K562 (cell line): ENCODE measurements at regions not wholly inside any gene's neighbourhood (a gene's known extent, or its start where the extent isn't known, plus 50 kb on each side); places are given as distances from the start of the nearest gene placed in this dataset.

Experiments used
- ARID1B ChIP-seq: fragments of 450-650 bp; IDR thresholded peaks from 2 replicates; pipeline ENCODE4 v1.6.1; 2016; ENCODE audit warnings: antibody characterized with exemption, mild to moderate bottlenecking, inconsistent platforms
- BHLHE40 ChIP-seq: IDR thresholded peaks from 2 replicates; pipeline ENCODE4 v1.6.1; 2011; ENCODE audit warnings: low read length, improper control_type of control experiment
- CCNT2 ChIP-seq: IDR thresholded peaks from 2 replicates; pipeline ENCODE4 v1.6.1; 2011; ENCODE audit warnings: borderline replicate concordance, low read depth, mild to moderate bottlenecking, moderate library complexity, mixed read lengths, low read length; ENCODE audit not compliant: insufficient read length; ENCODE audit errors: extremely low read depth
- CSDE1 ChIP-seq, 2 experiments: fragments of 450-650 bp; IDR thresholded peaks; 2 replicates each; pipeline ENCODE4 v1.6.1; 2016; ENCODE audit warnings: mild to moderate bottlenecking in 1 of 2
- FOSL1 ChIP-seq: fragments of 200-800 bp; sonication (Bioruptor generic); conservative IDR thresholded peaks from 2 replicates; pipeline ENCODE4 v1.6.1; 2016; ENCODE audit warnings: missing genetic modification characterization, missing compliant biosample characterization
- FOXJ3 ChIP-seq: sonication (generic); formaldehyde crosslinking; IDR thresholded peaks from 2 replicates; pipeline ENCODE4 v1.4.0; 2020; ENCODE audit warnings: mild to moderate bottlenecking, missing genetic modification reagents
- HDAC3 ChIP-seq: fragments of 450-650 bp; IDR thresholded peaks from 2 replicates; pipeline ENCODE4 v1.6.1; 2018; ENCODE audit warnings: borderline replicate concordance, mild to moderate bottlenecking, moderate library complexity; ENCODE audit not compliant: partially characterized antibody
- MAFK ChIP-seq: IDR thresholded peaks from 2 replicates; pipeline ENCODE4 v1.6.1; 2011; ENCODE audit warnings: low read length, improper control_type of control experiment
- MCM7 ChIP-seq, 2 experiments: fragments of 450-650 bp; IDR thresholded peaks; 2 replicates each; pipeline ENCODE4 v1.6.1; 2016 to 2018
- NFE2 ChIP-seq: IDR thresholded peaks from 2 replicates; pipeline ENCODE4 v1.6.1; 2014; ENCODE audit warnings: antibody characterized with exemption, low read depth
- NFXL1 ChIP-seq: fragments of 450-650 bp; formaldehyde crosslinking; IDR thresholded peaks from 2 replicates; pipeline ENCODE4 v1.4.0; 2021; ENCODE audit warnings: mild to moderate bottlenecking
- PML ChIP-seq: IDR thresholded peaks from 2 replicates; pipeline ENCODE4 v1.6.1; 2012; ENCODE audit warnings: low read length, inconsistent platforms
- SRSF1 ChIP-seq: fragments of 200-400 bp; formaldehyde crosslinking; IDR thresholded peaks from 2 replicates; pipeline ENCODE4 v1.6.1; 2017; ENCODE audit warnings: mild to moderate bottlenecking, low read depth, low read length, moderate library complexity
- TAL1 ChIP-seq: fragments of 450-650 bp; IDR thresholded peaks from 2 replicates; pipeline ENCODE4 v1.6.1; 2016; ENCODE audit warnings: mild to moderate bottlenecking
- TARDBP ChIP-seq: fragments of 450-650 bp; IDR thresholded peaks from 2 replicates; pipeline ENCODE4 v1.6.1; 2016
- TSC22D4 ChIP-seq: fragments of 450-650 bp; IDR thresholded peaks from 2 replicates; pipeline ENCODE4 v1.6.1; 2016; ENCODE audit warnings: missing genetic modification characterization, missing biosample characterization, control low read depth
- USF1 ChIP-seq: sonication (generic); formaldehyde crosslinking; IDR thresholded peaks from 2 replicates; pipeline ENCODE4 v1.9.0; 2022; ENCODE audit warnings: mild to moderate bottlenecking, missing genetic modification reagents
- ZNF584 ChIP-seq: fragments of 200-800 bp; sonication (Bioruptor generic); IDR thresholded peaks from 2 replicates; pipeline ENCODE4 v1.6.1; 2016; ENCODE audit warnings: low read depth, mild to moderate bottlenecking, missing genetic modification characterization, missing compliant biosample characterization
- ZNF609 ChIP-seq: sonication (generic); formaldehyde crosslinking; IDR thresholded peaks from 2 replicates; pipeline ENCODE4 v1.8.1; 2023; ENCODE audit warnings: missing genetic modification reagents, mild to moderate bottlenecking, borderline replicate concordance
- TF ChIP-seq, protein P1 (sequence below): fragments of 450-650 bp; IDR thresholded peaks from 2 replicates; pipeline ENCODE4 v1.6.1; 2016
- TF ChIP-seq, protein P2 (sequence below): sonication (generic); formaldehyde crosslinking; IDR thresholded peaks from 2 replicates; pipeline ENCODE4 v1.5.0; 2020; ENCODE audit warnings: missing genetic modification reagents
- TF ChIP-seq, protein P3 (sequence below): sonication (generic); formaldehyde crosslinking; IDR thresholded peaks from 2 replicates; pipeline ENCODE4 v1.8.0; 2022; ENCODE audit warnings: mild to moderate bottlenecking, missing genetic modification reagents

DNA sequence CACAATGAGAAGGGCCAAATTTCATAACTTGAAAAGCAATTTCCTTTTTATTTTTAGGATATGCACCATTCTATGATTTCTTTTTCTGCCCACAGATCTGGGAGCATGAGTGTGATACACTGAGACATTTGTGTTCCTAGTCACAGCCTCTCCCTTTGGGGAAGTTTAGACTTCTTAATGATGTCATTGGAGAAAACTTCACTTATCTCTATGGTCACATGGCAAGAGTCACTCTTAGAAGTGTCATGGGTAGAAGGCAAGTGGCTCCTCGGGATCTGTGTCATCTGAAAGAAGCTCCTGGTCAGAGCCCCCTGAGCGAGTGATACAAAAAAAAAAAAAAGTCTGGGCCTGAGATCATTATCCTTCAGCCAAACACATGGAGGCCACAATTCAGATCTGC is 62.5 kb upstream of the LGALSL start (continued):
- TF ChIP-seq ZNF609 (CRISPR knock-in tag): no peak
- peak; percentile 62 for TF ChIP-seq USF1
- no peak for TF ChIP-seq TARDBP
- TF ChIP-seq HDAC3: no peak
- TF ChIP-seq FOXJ3 (CRISPR knock-in tag): no peak
- TF ChIP-seq, protein P1, sequence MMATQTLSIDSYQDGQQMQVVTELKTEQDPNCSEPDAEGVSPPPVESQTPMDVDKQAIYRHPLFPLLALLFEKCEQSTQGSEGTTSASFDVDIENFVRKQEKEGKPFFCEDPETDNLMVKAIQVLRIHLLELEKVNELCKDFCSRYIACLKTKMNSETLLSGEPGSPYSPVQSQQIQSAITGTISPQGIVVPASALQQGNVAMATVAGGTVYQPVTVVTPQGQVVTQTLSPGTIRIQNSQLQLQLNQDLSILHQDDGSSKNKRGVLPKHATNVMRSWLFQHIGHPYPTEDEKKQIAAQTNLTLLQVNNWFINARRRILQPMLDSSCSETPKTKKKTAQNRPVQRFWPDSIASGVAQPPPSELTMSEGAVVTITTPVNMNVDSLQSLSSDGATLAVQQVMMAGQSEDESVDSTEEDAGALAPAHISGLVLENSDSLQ: peak; percentile 21; the same call in 1 of the 2 replicates
- no peak for TF ChIP-seq CSDE1 (IDR thresholded peaks at IDR 0.05)
- TF ChIP-seq, protein P2, sequence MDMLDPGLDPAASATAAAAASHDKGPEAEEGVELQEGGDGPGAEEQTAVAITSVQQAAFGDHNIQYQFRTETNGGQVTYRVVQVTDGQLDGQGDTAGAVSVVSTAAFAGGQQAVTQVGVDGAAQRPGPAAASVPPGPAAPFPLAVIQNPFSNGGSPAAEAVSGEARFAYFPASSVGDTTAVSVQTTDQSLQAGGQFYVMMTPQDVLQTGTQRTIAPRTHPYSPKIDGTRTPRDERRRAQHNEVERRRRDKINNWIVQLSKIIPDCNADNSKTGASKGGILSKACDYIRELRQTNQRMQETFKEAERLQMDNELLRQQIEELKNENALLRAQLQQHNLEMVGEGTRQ: peak; percentile 64
- peak; percentile 79 for TF ChIP-seq FOSL1
- TF ChIP-seq CCNT2: no peak
- peak; percentile 52 for TF ChIP-seq ARID1B
- TF ChIP-seq TSC22D4 (tag): no peak
- TF ChIP-seq PML: no peak
- TF ChIP-seq NFXL1 (CRISPR knock-in tag): no peak
- TF ChIP-seq MAFK: no peak
- 0 out of 2 replicates have a peak, but pooled peaks have one; percentile 34 for TF ChIP-seq ZNF584 (CRISPR knock-in tag)
- TF ChIP-seq SRSF1: no peak
- TF ChIP-seq, protein P3, sequence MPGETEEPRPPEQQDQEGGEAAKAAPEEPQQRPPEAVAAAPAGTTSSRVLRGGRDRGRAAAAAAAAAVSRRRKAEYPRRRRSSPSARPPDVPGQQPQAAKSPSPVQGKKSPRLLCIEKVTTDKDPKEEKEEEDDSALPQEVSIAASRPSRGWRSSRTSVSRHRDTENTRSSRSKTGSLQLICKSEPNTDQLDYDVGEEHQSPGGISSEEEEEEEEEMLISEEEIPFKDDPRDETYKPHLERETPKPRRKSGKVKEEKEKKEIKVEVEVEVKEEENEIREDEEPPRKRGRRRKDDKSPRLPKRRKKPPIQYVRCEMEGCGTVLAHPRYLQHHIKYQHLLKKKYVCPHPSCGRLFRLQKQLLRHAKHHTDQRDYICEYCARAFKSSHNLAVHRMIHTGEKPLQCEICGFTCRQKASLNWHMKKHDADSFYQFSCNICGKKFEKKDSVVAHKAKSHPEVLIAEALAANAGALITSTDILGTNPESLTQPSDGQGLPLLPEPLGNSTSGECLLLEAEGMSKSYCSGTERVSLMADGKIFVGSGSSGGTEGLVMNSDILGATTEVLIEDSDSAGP (CRISPR knock-in tag): no peak
- TF ChIP-seq TAL1: peak; percentile 13; the same call in 1 of the 2 replicates
- TF ChIP-seq MCM7 (IDR thresholded peaks at IDR 0.05): no peak
- peak; percentile 57 for TF ChIP-seq BHLHE40
- no peak for TF ChIP-seq NFE2
